Thoracic aorta (tissue), 2 donors: ENCODE measurements at regions not wholly inside any gene's neighbourhood (a gene's known extent, or its start where the extent isn't known, plus 50 kb on each side); places are given as distances from the start of the nearest gene placed in this dataset.

ENCODE experiments used
- ATAC-seq: fragments of 150-250 bp; one replicate; pipeline ENCODE4 v1.8.0; 2017; ENCODE audit warnings: low read depth; ENCODE audit not compliant: insufficient number of reproducible peaks, low FRiP score
- DNase-seq: peaks from one replicate; pipeline ENCODE4 v3.0.0-alpha.2; 2020; ENCODE audit warnings: low spot score
- H3K27ac ChIP-seq, 2 donors: fragments of 200-600 bp; sonication (generic); 1 replicate in 1 of 2; 2 replicates in 1 of 2; pipeline ENCODE4 v1.5.1; 2016; ENCODE audit warnings: mild to moderate bottlenecking in 2 of 2, moderate library complexity in 2 of 2
- H3K27me3 ChIP-seq: fragments of 200-600 bp; sonication (generic); replicated peaks from 2 replicates; pipeline ENCODE4 v1.6.0; 2016; ENCODE audit warnings: mild to moderate bottlenecking; ENCODE audit not compliant: insufficient read depth
- H3K36me3 ChIP-seq: fragments of 200-600 bp; sonication (generic); one replicate; pipeline ENCODE4 v1.5.1; 2016
- H3K4me1 ChIP-seq, 2 donors: fragments of 200-600 bp; sonication (generic); 1 replicate in 1 of 2; 2 replicates in 1 of 2; pipeline versions ENCODE4 v1.5.1 to v1.6.0; 2016; ENCODE audit warnings: low read depth in 2 of 2, mild to moderate bottlenecking in 1 of 2; ENCODE audit not compliant: control insufficient read depth in 1 of 2
- H3K4me3 ChIP-seq: fragments of 200-600 bp; sonication (generic); 2 replicates; pipeline ENCODE4 v1.5.1; 2016; ENCODE audit warnings: mild to moderate bottlenecking
- H3K9me3 ChIP-seq: fragments of 200-600 bp; sonication (generic); 2 replicates; pipeline ENCODE4 v1.5.1; 2016
- CTCF ChIP-seq: fragments of 200-600 bp; sonication (generic); IDR thresholded peaks from one replicate; pipeline ENCODE4 v1.5.1; 2019; ENCODE audit warnings: antibody characterized with exemption

- H3K4me1 ChIP-seq = no peaks in the 10 kb centered on the region
- H3K9me3 ChIP-seq = peaks cover 4% of the 10 kb centered on the region
- ATAC-seq = no peak
- no peaks in the 10 kb centered on the region for H3K36me3 ChIP-seq
- no peak overlapping the region for H3K4me3 ChIP-seq
- no peaks in the 10 kb centered on the region for H3K27me3 ChIP-seq
- TF ChIP-seq CTCF = no peak
- no peak overlapping the region for H3K27ac ChIP-seq
- DNase-seq = no peak
Measured at GRCh38 chr13:38283346-38283745, 66.3 kb upstream of the UFM1 start.

GRCh38 chr13:38265132-38265497 is 84.5 kb upstream of the UFM1 start:
- ATAC-seq = no peak
- no peak overlapping the region for H3K27ac ChIP-seq
- no peak for TF ChIP-seq CTCF

GRCh38 chr13:38264363-38265131 is 85.1 kb upstream of the UFM1 start:
- Histone ChIP-seq H3K27ac (no peak overlapping the region), H3K4me1 (peaks cover 0 to 4% of the 10 kb centered on the region in 2 donors), H3K4me3 (no peak overlapping the region), H3K9me3 (no peaks in the 10 kb centered on the region), H3K36me3 (no peaks in the 10 kb centered on the region), H3K27me3 (no peaks in the 10 kb centered on the region)
- TF ChIP-seq CTCF = no peak
- DNase-seq (no peak), ATAC-seq (no peak)

More at GRCh38 chr13:38265132-38265497, 84.5 kb upstream of the UFM1 start:
- DNase-seq = no peak
- H3K4me3 ChIP-seq = no peak overlapping the region
- no peaks in the 10 kb centered on the region for H3K9me3 ChIP-seq
- H3K36me3 ChIP-seq = no peaks in the 10 kb centered on the region
- H3K27me3 ChIP-seq = no peaks in the 10 kb centered on the region
- peaks cover 0 to 4% of the 10 kb centered on the region in 2 donors for H3K4me1 ChIP-seq

- TF ChIP-seq CTCF = no peak
- H3K27me3 ChIP-seq = no peaks in the 10 kb centered on the region
- H3K27ac ChIP-seq = no peak overlapping the region
- DNase-seq = no peak
- peaks cover 0 to 4% of the 10 kb centered on the region in 2 donors for H3K4me1 ChIP-seq
- no peaks in the 10 kb centered on the region for H3K36me3 ChIP-seq
- H3K4me3 ChIP-seq = no peak overlapping the region
- ATAC-seq = no peak
- H3K9me3 ChIP-seq = no peaks in the 10 kb centered on the region
Measured at GRCh38 chr13:38262211-38262610, 87.4 kb upstream of the UFM1 start.

- H3K4me1 ChIP-seq = no peaks in the 10 kb centered on the region
- DNase-seq (no peak), ATAC-seq (no peak)
- H3K36me3 ChIP-seq = no peaks in the 10 kb centered on the region
- H3K9me3 ChIP-seq = no peaks in the 10 kb centered on the region
- no peak overlapping the region for H3K4me3 ChIP-seq
- TF ChIP-seq CTCF = no peak
- H3K27me3 ChIP-seq = no peaks in the 10 kb centered on the region
- no peak overlapping the region for H3K27ac ChIP-seq
Measured at GRCh38 chr13:38255600-38255999, 94.1 kb upstream of the UFM1 start.
